IPS-18a (cell line): ENCODE measurements at regions not wholly inside any gene's neighbourhood (a gene's known extent, or its start where the extent isn't known, plus 50 kb on each side); places are given as distances from the start of the nearest gene placed in this dataset.

ENCODE experiments used
- H3K27ac ChIP-seq: one replicate; pipeline ENCODE4 v1.5.1; 2013; ENCODE audit warnings: low read length
- H3K27me3 ChIP-seq: one replicate; pipeline ENCODE4 v1.6.1; 2013; ENCODE audit warnings: mild to moderate bottlenecking, low read length; ENCODE audit not compliant: control insufficient read depth, insufficient read depth
- H3K36me3 ChIP-seq: one replicate; pipeline ENCODE4 v1.6.1; 2013; ENCODE audit warnings: low read depth, low read length; ENCODE audit not compliant: control insufficient read depth
- H3K4me1 ChIP-seq: one replicate; pipeline ENCODE4 v1.6.1; 2013; ENCODE audit warnings: low read depth, low read length; ENCODE audit not compliant: control insufficient read depth
- H3K4me3 ChIP-seq: one replicate; pipeline ENCODE4 v1.5.1; 2013; ENCODE audit warnings: low read length
- H3K9ac ChIP-seq: one replicate; pipeline ENCODE4 v1.6.1; 2013; ENCODE audit warnings: mild to moderate bottlenecking, low read length, moderate library complexity
- H3K9me3 ChIP-seq: one replicate; pipeline ENCODE4 v1.6.1; 2013; ENCODE audit warnings: low read depth, low read length; ENCODE audit not compliant: control insufficient read depth

DNA sequence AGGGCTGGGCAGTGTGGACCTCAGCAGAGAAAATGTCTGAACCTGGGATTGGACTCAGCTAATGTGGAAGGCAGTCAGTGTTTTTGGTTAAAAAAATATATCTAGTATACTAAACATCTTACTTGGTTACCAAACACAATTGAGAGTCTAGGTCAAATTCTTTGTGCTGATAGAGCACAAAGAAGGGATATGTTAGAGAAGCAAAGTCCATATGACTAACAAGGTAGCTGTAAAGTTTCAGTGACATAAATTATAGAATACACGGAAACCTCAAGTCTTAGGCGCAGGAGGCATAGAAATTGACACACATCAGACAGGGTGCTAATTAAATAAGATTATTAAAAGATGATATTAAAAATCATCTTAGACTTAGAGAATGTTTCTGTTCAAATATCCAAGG, 718.3 kb downstream of the TLR4 start:
- no peak overlapping the region for H3K9ac ChIP-seq
- H3K4me3 ChIP-seq = no peak overlapping the region
- no peaks in the 10 kb centered on the region for H3K4me1 ChIP-seq
- no peaks in the 10 kb centered on the region for H3K27me3 ChIP-seq
- no peak overlapping the region for H3K27ac ChIP-seq
- H3K36me3 ChIP-seq = no peaks in the 10 kb centered on the region
- H3K9me3 ChIP-seq = no peaks in the 10 kb centered on the region

DNA sequence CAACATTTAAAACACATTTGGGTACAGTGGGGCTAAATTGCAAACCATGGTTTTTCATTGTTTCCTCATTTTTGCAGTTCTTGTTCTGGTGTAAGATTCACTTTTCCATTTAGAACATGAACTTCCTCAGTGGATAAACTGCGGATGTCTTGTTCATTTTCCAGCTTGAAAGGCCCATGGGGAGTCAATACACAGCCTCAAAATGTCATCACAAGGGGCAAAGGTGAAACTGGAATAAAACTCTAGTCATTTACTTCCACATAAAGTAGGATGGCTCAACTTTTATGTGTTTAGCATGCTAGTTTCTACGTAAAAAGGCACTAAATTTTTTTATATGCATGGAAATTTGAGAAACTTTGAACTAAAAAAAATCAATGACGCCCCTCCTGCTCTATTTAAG, 718.8 kb downstream of the TLR4 start:
- Histone ChIP-seq H3K27ac (no peak overlapping the region), H3K27me3 (no peaks in the 10 kb centered on the region), H3K9me3 (no peaks in the 10 kb centered on the region), H3K9ac (no peak overlapping the region), H3K36me3 (no peaks in the 10 kb centered on the region), H3K4me1 (no peaks in the 10 kb centered on the region), H3K4me3 (no peak overlapping the region)

DNA sequence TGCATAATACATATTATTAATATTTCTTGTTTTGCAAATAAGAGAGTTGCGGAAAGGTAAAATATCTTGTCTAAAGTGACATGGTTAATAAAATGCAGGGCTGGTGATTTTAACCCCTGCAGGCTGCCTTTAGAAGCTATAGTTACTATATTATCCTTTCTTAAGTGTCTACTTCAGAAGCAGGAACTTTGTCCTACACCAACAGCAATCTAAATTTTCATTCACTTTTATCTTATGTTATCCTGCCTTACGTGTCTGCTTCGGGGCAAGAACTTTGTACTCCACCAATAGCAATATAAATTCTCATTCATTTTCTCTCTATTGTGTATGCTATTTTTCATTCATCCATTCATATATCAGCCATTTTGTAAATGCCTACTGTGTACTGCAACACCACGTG, 719.5 kb downstream of the TLR4 start:
- no peak overlapping the region for H3K9ac ChIP-seq
- H3K4me1 ChIP-seq = no peaks in the 10 kb centered on the region
- no peaks in the 10 kb centered on the region for H3K36me3 ChIP-seq
- H3K27ac ChIP-seq = no peak overlapping the region
- no peaks in the 10 kb centered on the region for H3K27me3 ChIP-seq
- no peak overlapping the region for H3K4me3 ChIP-seq
- no peaks in the 10 kb centered on the region for H3K9me3 ChIP-seq

DNA sequence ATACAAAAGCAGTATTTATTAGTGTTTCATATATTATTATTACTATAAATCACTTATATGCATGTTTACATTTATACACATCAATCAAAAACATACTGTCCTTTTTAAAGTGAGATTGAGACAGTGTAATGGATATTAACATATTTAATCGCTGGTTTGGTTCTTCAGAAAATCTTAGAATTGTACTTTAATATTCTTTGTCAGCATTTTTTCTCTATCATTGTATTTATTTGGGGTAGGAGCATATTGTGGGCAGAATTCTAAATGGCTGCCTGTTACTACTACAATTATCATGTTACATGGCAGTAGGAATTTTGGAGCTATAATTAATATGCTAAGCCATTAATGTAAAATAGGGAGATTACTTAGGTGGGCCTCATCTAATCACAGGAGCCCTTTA, 722.6 kb downstream of the TLR4 start:
- no peak overlapping the region for H3K27ac ChIP-seq
- H3K36me3 ChIP-seq = no peaks in the 10 kb centered on the region
- H3K4me1 ChIP-seq = no peaks in the 10 kb centered on the region
- no peaks in the 10 kb centered on the region for H3K27me3 ChIP-seq
- no peaks in the 10 kb centered on the region for H3K9me3 ChIP-seq
- no peak overlapping the region for H3K9ac ChIP-seq
- no peak overlapping the region for H3K4me3 ChIP-seq

DNA sequence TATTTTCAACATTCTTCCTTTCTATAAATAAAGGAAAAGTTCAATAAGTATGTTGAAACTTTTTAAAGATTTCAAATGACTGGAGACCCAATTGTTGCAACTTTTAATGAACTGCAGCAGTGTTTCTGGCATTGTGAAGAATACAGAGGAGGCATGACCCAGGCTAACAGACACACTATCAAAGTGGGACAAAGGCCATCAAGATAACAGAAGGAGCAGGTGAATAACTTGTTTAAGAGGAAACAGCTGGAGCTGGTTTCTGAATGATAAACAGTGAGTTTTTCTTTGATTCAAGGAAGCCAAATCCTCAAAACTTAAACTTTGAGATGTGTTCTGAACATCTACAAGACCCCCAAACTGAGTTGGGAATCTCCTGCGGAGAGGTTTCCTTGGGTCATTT, 734.6 kb downstream of the TLR4 start:
- Histone ChIP-seq H3K4me1 (no peaks in the 10 kb centered on the region), H3K9me3 (no peaks in the 10 kb centered on the region), H3K4me3 (no peak overlapping the region), H3K27me3 (no peaks in the 10 kb centered on the region), H3K36me3 (no peaks in the 10 kb centered on the region), H3K27ac (no peak overlapping the region), H3K9ac (no peak overlapping the region)

DNA sequence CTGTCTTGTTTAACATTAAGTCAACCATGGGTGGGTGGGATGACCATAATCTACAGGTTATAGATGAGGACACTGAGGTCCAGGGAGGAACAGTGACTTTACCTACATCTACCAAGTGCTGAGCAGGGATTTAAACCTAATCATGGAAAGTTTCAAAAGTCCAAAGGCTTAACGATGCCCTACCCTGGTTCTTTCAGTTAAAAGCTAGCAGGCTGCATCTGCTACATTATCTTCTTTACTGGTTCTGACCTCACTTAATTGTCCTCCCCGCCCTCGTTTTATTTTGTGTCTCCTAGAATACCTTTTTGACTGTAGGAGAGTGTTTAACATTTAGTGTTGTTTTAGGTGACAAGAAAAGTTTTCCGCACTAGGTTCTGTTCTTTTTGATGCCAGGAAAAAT, 735.2 kb downstream of the TLR4 start:
- no peaks in the 10 kb centered on the region for H3K9me3 ChIP-seq
- H3K27me3 ChIP-seq = no peaks in the 10 kb centered on the region
- H3K4me1 ChIP-seq = no peaks in the 10 kb centered on the region
- no peaks in the 10 kb centered on the region for H3K36me3 ChIP-seq
- no peak overlapping the region for H3K4me3 ChIP-seq
- no peak overlapping the region for H3K9ac ChIP-seq
- H3K27ac ChIP-seq = no peak overlapping the region

DNA sequence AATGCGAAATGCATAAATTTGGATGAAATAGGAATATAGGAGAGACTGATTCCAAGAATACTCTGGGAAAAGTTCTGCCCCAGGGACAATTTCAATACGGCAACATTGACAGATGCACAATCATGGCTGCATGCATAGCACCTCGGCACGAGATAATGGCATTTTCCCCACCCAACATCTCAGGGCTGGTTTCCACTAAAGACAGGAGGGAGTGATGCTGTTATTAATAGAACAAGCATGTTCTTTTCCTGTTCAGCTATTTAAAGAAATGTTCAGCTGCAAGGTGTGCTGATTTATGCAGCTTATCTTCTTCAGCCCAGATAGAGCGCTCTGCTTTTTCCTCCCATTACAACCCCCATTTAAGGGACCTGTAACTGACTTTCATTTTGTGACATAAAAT, 740.2 kb downstream of the TLR4 start:
- H3K27ac ChIP-seq = no peak overlapping the region
- no peaks in the 10 kb centered on the region for H3K36me3 ChIP-seq
- H3K9ac ChIP-seq = no peak overlapping the region
- peaks cover 5% of the 10 kb centered on the region for H3K4me1 ChIP-seq
- H3K9me3 ChIP-seq = no peaks in the 10 kb centered on the region
- no peak overlapping the region for H3K4me3 ChIP-seq
- no peaks in the 10 kb centered on the region for H3K27me3 ChIP-seq

DNA sequence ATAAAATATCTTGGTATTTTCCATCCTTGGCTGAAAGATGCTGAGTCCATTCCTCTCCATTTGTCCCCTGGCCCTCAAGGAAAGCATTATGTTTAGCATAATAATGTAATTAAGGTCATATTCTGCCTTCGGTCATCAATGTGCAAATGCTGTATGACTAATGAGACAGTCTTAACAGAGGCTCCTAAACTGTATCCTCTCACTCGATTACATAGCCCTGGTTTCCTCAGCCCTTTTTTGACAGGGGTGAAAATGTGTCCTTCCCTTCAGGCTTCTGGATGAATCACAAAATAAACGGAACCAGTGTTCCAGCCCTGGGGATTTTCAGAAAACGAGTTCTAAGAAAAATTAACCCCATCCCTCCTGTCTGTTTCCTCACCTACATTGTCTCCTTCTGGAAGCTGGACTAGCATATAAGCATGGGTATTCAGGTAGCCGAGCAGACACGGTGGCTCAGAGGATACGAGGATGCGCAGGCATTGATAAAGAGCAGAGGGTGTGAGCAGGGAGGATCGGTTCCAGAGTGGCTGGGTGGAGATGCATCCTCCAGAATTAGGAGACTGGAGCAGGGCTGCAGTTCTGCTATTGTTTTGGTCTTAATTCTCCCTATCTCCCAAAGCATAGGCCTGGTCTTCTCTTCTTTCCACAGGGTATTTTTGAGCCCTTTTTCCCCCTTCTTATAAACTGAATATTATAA, 742.9 kb downstream of the TLR4 start:
- Histone ChIP-seq H3K27ac (no peak overlapping the region), H3K9ac (no peak overlapping the region), H3K36me3 (no peaks in the 10 kb centered on the region), H3K27me3 (no peaks in the 10 kb centered on the region), H3K4me3 (no peak overlapping the region), H3K9me3 (no peaks in the 10 kb centered on the region), H3K4me1 (peaks cover 5% of the 10 kb centered on the region)

DNA sequence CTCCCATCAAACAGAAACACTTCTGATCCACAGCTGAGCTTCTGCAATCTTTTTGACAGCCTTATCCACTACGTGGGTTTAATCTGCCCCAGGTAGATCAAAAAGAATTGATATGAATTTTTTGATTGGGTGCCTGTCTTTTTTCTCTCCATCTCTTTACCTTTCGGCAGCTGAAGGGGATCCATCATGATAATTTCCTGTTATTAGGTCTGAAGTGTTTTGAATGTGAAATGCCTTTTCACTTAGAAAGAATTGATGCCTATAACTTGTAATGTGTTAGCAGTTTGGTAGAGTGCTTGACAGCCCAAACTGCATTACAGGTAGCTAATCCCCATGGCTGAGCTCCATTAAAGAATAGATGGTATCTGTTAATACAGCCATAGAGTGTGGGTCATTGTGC, 745.4 kb downstream of the TLR4 start:
- Histone ChIP-seq H3K4me1 (peaks cover 5% of the 10 kb centered on the region), H3K27me3 (no peaks in the 10 kb centered on the region), H3K27ac (no peak overlapping the region), H3K9ac (no peak overlapping the region), H3K36me3 (no peaks in the 10 kb centered on the region), H3K4me3 (no peak overlapping the region), H3K9me3 (no peaks in the 10 kb centered on the region)

DNA sequence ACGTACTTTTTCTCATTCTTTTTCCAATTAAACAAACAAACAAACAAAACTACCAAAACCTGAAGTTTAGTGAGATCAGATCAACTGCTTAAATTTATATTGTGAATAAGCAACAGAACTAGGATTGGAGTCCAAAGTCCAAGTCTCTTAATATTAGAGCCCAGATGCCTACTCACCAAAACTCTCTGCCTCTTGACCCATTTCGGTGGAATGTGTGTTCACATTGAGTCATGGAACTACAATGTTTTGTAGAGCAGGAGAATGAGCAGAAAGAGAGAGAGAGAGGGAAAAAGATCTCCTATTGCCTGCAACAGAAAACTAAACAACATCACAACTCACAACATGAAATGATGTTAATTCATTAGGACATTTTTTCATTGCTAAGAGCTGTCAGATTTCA, 751.1 kb downstream of the TLR4 start:
- Histone ChIP-seq H3K9ac (no peak overlapping the region), H3K27me3 (no peaks in the 10 kb centered on the region), H3K9me3 (no peaks in the 10 kb centered on the region), H3K4me3 (no peak overlapping the region), H3K27ac (no peak overlapping the region), H3K36me3 (no peaks in the 10 kb centered on the region), H3K4me1 (peaks cover 9% of the 10 kb centered on the region)

DNA sequence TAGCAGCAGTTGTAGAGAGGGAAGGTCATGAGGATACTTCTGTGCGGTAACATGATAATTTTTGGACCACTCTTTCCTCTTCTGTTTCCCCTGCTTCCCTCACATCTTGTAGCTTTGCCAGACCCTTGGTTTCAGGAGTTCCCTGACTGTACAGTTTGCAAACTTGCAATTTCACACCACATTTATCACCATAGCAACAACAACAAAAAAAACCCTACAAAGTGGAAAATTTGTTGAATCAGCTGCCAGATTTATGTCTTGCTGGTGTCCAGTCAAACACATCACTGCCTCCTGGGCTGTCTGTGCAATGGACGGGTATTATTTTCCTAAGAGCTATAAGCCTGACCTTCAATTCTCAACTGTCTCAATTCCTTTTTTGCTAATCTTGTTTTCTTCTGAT, 751.6 kb downstream of the TLR4 start:
- no peak overlapping the region for H3K27ac ChIP-seq
- no peak overlapping the region for H3K4me3 ChIP-seq
- no peaks in the 10 kb centered on the region for H3K27me3 ChIP-seq
- no peaks in the 10 kb centered on the region for H3K36me3 ChIP-seq
- no peaks in the 10 kb centered on the region for H3K9me3 ChIP-seq
- no peak overlapping the region for H3K9ac ChIP-seq
- peaks cover 9% of the 10 kb centered on the region for H3K4me1 ChIP-seq

DNA sequence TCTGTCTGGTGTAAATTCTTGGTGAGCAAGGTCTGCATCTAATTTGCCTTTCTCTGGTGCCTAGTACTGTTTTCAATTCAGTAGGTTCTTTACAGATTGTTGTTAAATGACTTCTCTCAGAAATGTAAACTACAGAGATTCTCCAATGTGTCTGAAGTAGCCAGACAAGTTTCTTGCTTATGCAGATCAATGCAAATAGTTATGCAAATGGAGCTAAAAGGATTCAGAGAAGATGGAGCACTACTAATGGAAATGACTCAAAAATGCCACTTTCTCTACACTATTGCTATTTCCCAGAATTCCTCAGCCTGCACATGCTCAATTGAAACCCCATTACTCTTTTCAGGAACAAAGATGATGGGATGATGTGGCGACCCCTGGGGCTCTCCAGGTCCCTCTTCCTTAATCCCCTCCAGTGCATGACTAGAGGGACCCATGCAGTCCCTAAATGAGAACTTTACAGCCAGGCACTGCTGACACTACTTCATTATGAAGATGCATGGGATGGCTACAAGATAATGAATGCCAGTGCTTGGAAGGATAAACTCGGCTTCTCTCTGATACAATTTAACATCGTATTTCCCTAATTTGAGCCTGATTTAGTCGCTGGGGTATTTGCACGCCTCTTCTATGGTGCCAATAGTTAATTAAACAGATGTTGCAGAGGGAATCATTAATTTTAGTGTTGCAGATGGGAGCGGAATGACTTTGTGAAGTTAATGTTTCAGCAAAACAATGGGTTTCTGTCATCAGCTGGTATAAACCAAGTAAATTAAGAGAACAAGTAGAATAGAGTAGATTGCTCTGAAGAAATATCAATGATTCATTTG, 753.2 kb downstream of the TLR4 start:
- no peaks in the 10 kb centered on the region for H3K27me3 ChIP-seq

More for the DNA sequence above, 753.2 kb downstream of the TLR4 start:
- Histone ChIP-seq H3K4me1 (peaks cover 9% of the 10 kb centered on the region), H3K27ac (no peak overlapping the region), H3K4me3 (no peak overlapping the region), H3K9ac (no peak overlapping the region), H3K36me3 (no peaks in the 10 kb centered on the region), H3K9me3 (no peaks in the 10 kb centered on the region)
